HFFc6 (cell line): ENCODE measurements at regions not wholly inside any gene's neighbourhood (a gene's known extent, or its start where the extent isn't known, plus 50 kb on each side); places are given as distances from the start of the nearest gene placed in this dataset.

Experiments
- DNase-seq: peaks from one replicate; pipeline ENCODE4 v3.0.0-alpha.2; 2018
- H3K27ac Mint-ChIP-seq: 2 replicates; pipeline ENCODE4 v1.8.0; 2020; ENCODE audit warnings: mild to moderate bottlenecking, mixed read lengths
- H3K27me3 Mint-ChIP-seq: 2 replicates; pipeline ENCODE4 v1.8.0; 2021; ENCODE audit warnings: mild to moderate bottlenecking, moderate library complexity, mixed read lengths; ENCODE audit not compliant: insufficient read depth
- H3K36me3 Mint-ChIP-seq: 2 replicates; pipeline ENCODE4 v1.8.0; 2021; ENCODE audit warnings: low read depth, mixed read lengths
- H3K4me1 Mint-ChIP-seq: 2 replicates; pipeline ENCODE4 v1.8.0; 2020; ENCODE audit warnings: low read depth, mixed read lengths
- H3K4me3 Mint-ChIP-seq: 2 replicates; pipeline ENCODE4 v1.8.0; 2020; ENCODE audit warnings: mild to moderate bottlenecking, moderate library complexity, mixed read lengths
- H3K9me3 Mint-ChIP-seq: 2 replicates; pipeline ENCODE4 v1.8.0; 2020; ENCODE audit warnings: mild to moderate bottlenecking, mixed read lengths
- TF ChIP-seq, protein P1 (sequence below): fragments of 200-600 bp; sonication (generic); IDR thresholded peaks from 2 replicates; pipeline ENCODE4 v1.5.0; 2021; ENCODE audit warnings: antibody characterized with exemption, mild to moderate bottlenecking

DNA sequence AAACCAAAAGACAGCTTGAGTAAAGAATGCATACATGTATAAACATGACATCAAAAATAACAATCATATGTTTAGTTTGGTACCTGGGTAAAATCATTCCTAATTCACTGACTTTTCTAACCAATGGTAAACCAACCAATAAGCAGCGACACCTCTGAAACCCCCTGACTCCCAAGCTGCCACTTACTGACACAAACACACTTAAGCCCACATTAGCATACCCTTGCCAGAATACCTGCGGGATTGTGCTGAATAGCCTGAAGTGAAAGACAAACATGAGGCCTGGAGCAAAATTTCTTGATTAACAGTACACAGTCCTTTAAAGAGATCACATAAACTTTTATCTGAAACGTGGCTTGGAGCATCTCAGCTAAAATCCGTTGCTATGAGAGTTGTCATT is 902.9 kb downstream of the TMEM182 start:
- Mint-ChIP-seq H3K4me1 (no peaks in the 10 kb centered on the region), H3K27me3 (no peaks in the 10 kb centered on the region), H3K4me3 (no peak overlapping the region), H3K9me3 (no peaks in the 10 kb centered on the region; the same call in none of the 2 replicates), H3K27ac (no peak overlapping the region), H3K36me3 (no peaks in the 10 kb centered on the region)
- TF ChIP-seq, protein P1, sequence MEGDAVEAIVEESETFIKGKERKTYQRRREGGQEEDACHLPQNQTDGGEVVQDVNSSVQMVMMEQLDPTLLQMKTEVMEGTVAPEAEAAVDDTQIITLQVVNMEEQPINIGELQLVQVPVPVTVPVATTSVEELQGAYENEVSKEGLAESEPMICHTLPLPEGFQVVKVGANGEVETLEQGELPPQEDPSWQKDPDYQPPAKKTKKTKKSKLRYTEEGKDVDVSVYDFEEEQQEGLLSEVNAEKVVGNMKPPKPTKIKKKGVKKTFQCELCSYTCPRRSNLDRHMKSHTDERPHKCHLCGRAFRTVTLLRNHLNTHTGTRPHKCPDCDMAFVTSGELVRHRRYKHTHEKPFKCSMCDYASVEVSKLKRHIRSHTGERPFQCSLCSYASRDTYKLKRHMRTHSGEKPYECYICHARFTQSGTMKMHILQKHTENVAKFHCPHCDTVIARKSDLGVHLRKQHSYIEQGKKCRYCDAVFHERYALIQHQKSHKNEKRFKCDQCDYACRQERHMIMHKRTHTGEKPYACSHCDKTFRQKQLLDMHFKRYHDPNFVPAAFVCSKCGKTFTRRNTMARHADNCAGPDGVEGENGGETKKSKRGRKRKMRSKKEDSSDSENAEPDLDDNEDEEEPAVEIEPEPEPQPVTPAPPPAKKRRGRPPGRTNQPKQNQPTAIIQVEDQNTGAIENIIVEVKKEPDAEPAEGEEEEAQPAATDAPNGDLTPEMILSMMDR: no peak
- no peak for DNase-seq

DNA sequence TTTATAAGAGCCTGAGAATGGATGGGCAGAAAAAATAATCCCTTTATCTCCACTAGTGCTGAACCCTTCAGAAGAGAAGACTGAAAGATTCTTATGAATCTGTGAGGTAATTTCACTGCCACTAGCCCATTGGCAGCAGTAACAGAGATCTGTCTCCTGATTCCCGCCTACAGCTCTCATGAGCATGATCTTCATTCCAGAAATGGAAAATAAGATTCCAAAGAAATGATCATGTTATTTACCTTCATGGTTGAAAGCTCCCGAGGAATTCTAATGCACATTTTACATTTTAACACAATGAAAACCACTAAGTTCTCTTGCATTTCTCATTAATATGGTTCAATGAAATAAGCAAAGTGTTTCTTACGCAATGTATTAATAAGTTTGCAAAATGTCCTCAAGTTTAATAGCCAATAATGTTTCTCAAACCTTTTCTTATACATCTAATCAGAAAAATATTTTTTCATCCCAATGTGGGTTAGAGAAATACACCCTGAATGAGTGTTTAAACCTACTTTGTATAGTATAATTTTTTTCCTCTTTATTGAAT is 905.6 kb downstream of the TMEM182 start:
- no peak for DNase-seq
- Mint-ChIP-seq H3K36me3 (no peaks in the 10 kb centered on the region), H3K4me1 (no peaks in the 10 kb centered on the region), H3K4me3 (no peak overlapping the region), H3K27me3 (no peaks in the 10 kb centered on the region), H3K9me3 (peaks cover 9% of the 10 kb centered on the region), H3K27ac (no peak overlapping the region)
- TF ChIP-seq, protein P1: no peak

DNA sequence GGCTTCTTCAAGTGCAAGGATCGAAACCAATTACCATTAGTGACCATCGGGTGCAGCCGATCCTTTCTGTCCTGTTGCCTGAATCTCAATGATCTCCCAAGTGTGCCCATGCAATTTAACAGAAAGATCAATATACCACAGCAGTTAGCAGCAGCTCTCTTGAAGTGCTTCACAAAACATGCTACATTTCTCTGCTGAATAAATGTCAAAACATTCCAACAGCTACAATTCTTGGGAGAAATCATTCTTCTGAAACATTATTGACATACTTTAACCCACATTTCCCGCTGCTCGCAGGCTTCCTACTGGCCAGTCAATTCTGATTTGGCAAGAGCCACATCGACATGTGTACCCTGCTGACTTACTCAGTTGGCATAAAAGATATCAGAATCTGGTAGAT is 907.7 kb downstream of the TMEM182 start:
- Mint-ChIP-seq H3K27ac (no peak overlapping the region), H3K4me3 (no peak overlapping the region), H3K9me3 (peaks cover 15% of the 10 kb centered on the region), H3K27me3 (no peaks in the 10 kb centered on the region), H3K36me3 (no peaks in the 10 kb centered on the region), H3K4me1 (no peaks in the 10 kb centered on the region)
- TF ChIP-seq, protein P1: no peak
- no peak for DNase-seq
